IPS DF 4.7 (cell line): ENCODE measurements at regions not wholly inside any gene's neighbourhood (a gene's known extent, or its start where the extent isn't known, plus 50 kb on each side); places are given as distances from the start of the nearest gene placed in this dataset.

Experiments
- DNase-seq: peaks from one replicate; pipeline ENCODE4 v3.0.0-alpha.2; 2013; ENCODE audit warnings: low spot score; ENCODE audit errors: extremely low read depth

- DNase-seq, result no peak
These were observed 2003.8 kb upstream of the PIK3C3 start for GRCh38 chr18:39951142-39951720.

- no peak for DNase-seq
These were observed 2008.4 kb upstream of the PIK3C3 start for GRCh38 chr18:39946623-39947061.

- DNase-seq, result no peak
These were observed 2010.0 kb upstream of the PIK3C3 start for GRCh38 chr18:39945076-39945475.

- DNase-seq, result no peak
These were observed 2012.3 kb upstream of the PIK3C3 start for GRCh38 chr18:39942702-39943101.

GRCh38 chr18:39938676-39939608, 2016.1 kb upstream of the PIK3C3 start:
- DNase-seq, result no peak

- DNase-seq, result no peak
These were observed 2019.4 kb upstream of the PIK3C3 start for GRCh38 chr18:39935598-39935997.

GRCh38 chr18:39918847-39919246, 2036.2 kb upstream of the PIK3C3 start:
- no peak for DNase-seq

- DNase-seq, result no peak
These were observed 2041.2 kb upstream of the PIK3C3 start for GRCh38 chr18:39913672-39914366.

GRCh38 chr18:39911716-39912115, 2043.3 kb upstream of the PIK3C3 start:
- no peak for DNase-seq

GRCh38 chr18:39909706-39910105, 2045.3 kb upstream of the PIK3C3 start:
- DNase-seq, result no peak

GRCh38 chr18:39886136-39886535, 2068.9 kb upstream of the PIK3C3 start:
- no peak for DNase-seq

GRCh38 chr18:39872651-39873050, 2082.4 kb upstream of the PIK3C3 start:
- DNase-seq, result no peak

- DNase-seq, result no peak
These were observed 2083.1 kb upstream of the PIK3C3 start for GRCh38 chr18:39871961-39872360.

- DNase-seq, result no peak
These were observed 2084.4 kb upstream of the PIK3C3 start for GRCh38 chr18:39870591-39870990.

GRCh38 chr18:39863916-39864315, 2091.1 kb upstream of the PIK3C3 start:
- no peak for DNase-seq

GRCh38 chr18:39862341-39862740, 2092.7 kb upstream of the PIK3C3 start:
- DNase-seq, result no peak

GRCh38 chr18:39854291-39854690, 2100.7 kb upstream of the PIK3C3 start:
- DNase-seq, result no peak

- DNase-seq, result no peak
These were observed 2108.8 kb upstream of the PIK3C3 start for GRCh38 chr18:39846265-39846664.

GRCh38 chr18:39845631-39846030, 2109.4 kb upstream of the PIK3C3 start:
- no peak for DNase-seq

GRCh38 chr18:39845106-39845505, 2109.9 kb upstream of the PIK3C3 start:
- DNase-seq, result no peak

GRCh38 chr18:39843546-39843945, 2111.5 kb upstream of the PIK3C3 start:
- DNase-seq, result no peak

GRCh38 chr18:39842366-39842914, 2112.6 kb upstream of the PIK3C3 start:
- DNase-seq, result no peak
